IMR-90 (cell line): ENCODE measurements at regions not wholly inside any gene's neighbourhood (a gene's known extent, or its start where the extent isn't known, plus 50 kb on each side); places are given as distances from the start of the nearest gene placed in this dataset.

Source experiments
- ATAC-seq: fragments of 200-7000 bp; cut with Tn5 transposase; 2 replicates; pipeline ENCODE4 v1.9.1; 2020; ENCODE audit warnings: low read depth, mild to moderate bottlenecking, moderate library complexity
- BruUV-seq: library from RNA; stranded (reverse); fragments of 400-500 nt; replicated peaks from 2 replicates; lab custom pipeline; 2021; lab: Mats Ljungman, UMichigan
- CTCF ChIA-PET: fragments of 300-600 bp; formaldehyde crosslinking; extraction: SDS; loops from one replicate; lab custom pipeline; 2021; ENCODE audit warnings: antibody characterized with exemption; lab: Yijun Ruan, JAX
- POLR2A ChIA-PET: fragments of 300-600 bp; sonication (Branson Sonifier 250); formaldehyde crosslinking; loops from one replicate; lab custom pipeline; 2022; ENCODE audit warnings: antibody characterized with exemption; ENCODE audit not compliant: unreplicated experiment; lab: Charles Lee
- DNase-seq: peaks from one replicate; pipeline ENCODE4 v3.0.0; 2013
- H2AFZ ChIP-seq: replicated peaks from 2 replicates; pipeline ENCODE3; 2013; ENCODE audit warnings: low read length, mild to moderate bottlenecking; ENCODE audit not compliant: poor library complexity
- H2AK5ac ChIP-seq: 2 replicates; pipeline ENCODE4 v1.6.1; 2013; ENCODE audit warnings: low read depth, low read length, inconsistent platforms
- H2AK9ac ChIP-seq: replicated peaks from 2 replicates; pipeline ENCODE3; 2013; ENCODE audit warnings: mild to moderate bottlenecking, low read depth, low read length, moderate library complexity; ENCODE audit not compliant: poor library complexity
- H2BK120ac ChIP-seq: 2 replicates; pipeline ENCODE4 v1.6.1; 2013; ENCODE audit warnings: low read depth, low read length, inconsistent platforms
- H2BK15ac ChIP-seq: 3 replicates; pipeline ENCODE4 v1.6.1; 2013; ENCODE audit warnings: low read depth, low read length, inconsistent platforms
- H2BK20ac ChIP-seq: 2 replicates; pipeline ENCODE4 v1.6.1; 2013; ENCODE audit warnings: low read depth, mild to moderate bottlenecking, inconsistent platforms, low read length, moderate library complexity
- H2BK5ac ChIP-seq: 2 replicates; pipeline ENCODE4 v1.6.1; 2013; ENCODE audit warnings: mild to moderate bottlenecking, low read depth, low read length, inconsistent platforms; ENCODE audit not compliant: poor library complexity, severe bottlenecking
- H3K14ac ChIP-seq: replicated peaks from 2 replicates; pipeline ENCODE4 v1.6.1; 2013; ENCODE audit warnings: low read depth, low read length, inconsistent platforms
- H3K18ac ChIP-seq: 2 replicates; pipeline ENCODE4 v1.6.1; 2013; ENCODE audit warnings: low read depth, low read length, control low read depth
- H3K23ac ChIP-seq: 2 replicates; pipeline ENCODE4 v1.6.1; 2013; ENCODE audit warnings: low read depth, low read length, inconsistent platforms
- H3K27ac ChIP-seq: 2 replicates; pipeline ENCODE4 v1.5.1; 2013; ENCODE audit warnings: mild to moderate bottlenecking, control low read depth, low read length; ENCODE audit not compliant: insufficient read depth
- H3K27me3 ChIP-seq: 2 replicates; pipeline ENCODE4 v1.6.1; 2013; ENCODE audit warnings: low read length; ENCODE audit not compliant: control insufficient read depth, insufficient read depth
- H3K36me3 ChIP-seq: 2 replicates; pipeline ENCODE4 v1.6.1; 2013; ENCODE audit warnings: low read length, mixed read lengths; ENCODE audit not compliant: control insufficient read depth, insufficient read depth
- H3K4ac ChIP-seq: 2 replicates; pipeline ENCODE4 v1.6.1; 2013; ENCODE audit warnings: low read depth, low read length, inconsistent platforms
- H3K4me1 ChIP-seq: 2 replicates; pipeline ENCODE4 v1.6.1; 2013; ENCODE audit warnings: low read length, mixed read lengths; ENCODE audit not compliant: control insufficient read depth, insufficient read depth
- H3K4me2 ChIP-seq: 2 replicates; pipeline ENCODE4 v1.6.1; 2013; ENCODE audit warnings: low read depth, mild to moderate bottlenecking, control low read depth, low read length, moderate library complexity
- H3K4me3 ChIP-seq: 2 replicates; pipeline ENCODE4 v1.5.1; 2013; ENCODE audit warnings: low read depth, mild to moderate bottlenecking, control low read depth, low read length, moderate library complexity; ENCODE audit not compliant: insufficient read depth
- H3K56ac ChIP-seq: 2 replicates; pipeline ENCODE4 v1.6.1; 2013; ENCODE audit warnings: low read length, inconsistent platforms; ENCODE audit not compliant: insufficient read depth; ENCODE audit errors: extremely low read depth
- H3K79me1 ChIP-seq, 2 experiments: 2 replicates each; pipeline ENCODE4 v1.6.1; 2013; ENCODE audit warnings: low read length in 2 of 2, inconsistent platforms in 1 of 2, low read depth in 1 of 2
- H3K9ac ChIP-seq: 2 replicates; pipeline ENCODE4 v1.6.1; 2013; ENCODE audit warnings: low read depth, low read length, control low read depth
- H3K9me1 ChIP-seq: 2 replicates; pipeline ENCODE4 v1.6.1; 2013; ENCODE audit warnings: low read length, inconsistent platforms; ENCODE audit not compliant: insufficient read depth
- H3K9me3 ChIP-seq: 2 replicates; pipeline ENCODE4 v1.6.1; 2013; ENCODE audit warnings: low read length; ENCODE audit not compliant: control insufficient read depth, insufficient read depth
- H4K20me1 ChIP-seq: 2 replicates; pipeline ENCODE4 v1.6.1; 2013; ENCODE audit warnings: low read length, inconsistent platforms; ENCODE audit not compliant: insufficient read depth
- H4K5ac ChIP-seq: 2 replicates; pipeline ENCODE4 v1.6.1; 2013; ENCODE audit warnings: mild to moderate bottlenecking, low read depth, low read length, control low read depth
- H4K8ac ChIP-seq, 2 experiments: 2 replicates each; pipeline ENCODE4 v1.6.1; 2013; ENCODE audit warnings: low read depth in 2 of 2, low read length in 2 of 2, control low read depth in 1 of 2, inconsistent platforms in 1 of 2
- H4K91ac ChIP-seq: 2 replicates; pipeline ENCODE4 v1.6.1; 2013; ENCODE audit warnings: low read depth, low read length, inconsistent platforms; ENCODE audit not compliant: insufficient read depth
- BHLHE40 ChIP-seq: fragments of 150-350 bp; IDR thresholded peaks from 2 replicates; pipeline ENCODE4 v1.6.1; 2016; ENCODE audit warnings: mild to moderate bottlenecking, low read depth, low read length
- CEBPB ChIP-seq: IDR thresholded peaks from 2 replicates; pipeline ENCODE4 v1.6.1; 2012; ENCODE audit warnings: low read depth, low read length, improper control_type of control experiment
- CHD1 ChIP-seq: IDR thresholded peaks from 2 replicates; pipeline ENCODE4 v1.6.1; 2012; ENCODE audit warnings: low read depth, low read length, improper control_type of control experiment
- MAFK ChIP-seq: IDR thresholded peaks from 2 replicates; pipeline ENCODE4 v1.6.1; 2012; ENCODE audit warnings: low read depth, low read length, improper control_type of control experiment
- MAZ ChIP-seq: IDR thresholded peaks from 2 replicates; pipeline ENCODE4 v1.6.1; 2012; ENCODE audit warnings: low read depth, mild to moderate bottlenecking, low read length, improper control_type of control experiment, moderate library complexity, borderline replicate concordance
- POLR2A ChIP-seq: IDR thresholded peaks from 2 replicates; pipeline ENCODE4 v1.6.1; 2012; ENCODE audit warnings: mild to moderate bottlenecking, low read depth, low read length
- RAD21 ChIP-seq: IDR thresholded peaks from 2 replicates; pipeline ENCODE4 v1.6.1; 2012; ENCODE audit warnings: low read length, improper control_type of control experiment
- RCOR1 ChIP-seq: IDR thresholded peaks from 2 replicates; pipeline ENCODE4 v1.6.1; 2012; ENCODE audit warnings: mild to moderate bottlenecking, low read length, improper control_type of control experiment; ENCODE audit not compliant: insufficient replicate concordance
- SMC3 ChIP-seq: fragments of 150-350 bp; IDR thresholded peaks from 2 replicates; pipeline ENCODE4 v1.6.1; 2016; ENCODE audit warnings: low read depth, mild to moderate bottlenecking, antibody characterized with exemption, low read length, moderate library complexity
- WGBS, 2 experiments: methylation state at CpG; one replicate each; pipeline versions ENCODE4 v1.1.5 to v1.1.7; 2013; ENCODE audit warnings: missing lambda C conversion rate in 2 of 2; ENCODE audit not compliant: insufficient read length in 1 of 2; ENCODE audit errors: extremely low coverage in 2 of 2; 5-methylcytosine and 5-hydroxymethylcytosine counted together
- dilution Hi-C: fragments of 300-500 bp; cut with HindIII; formaldehyde crosslinking; loops from one replicate; pipeline ENCODE4 v1.14.3; 2018; ENCODE audit warnings: low sequenced_read_pairs; ENCODE audit not compliant: unreplicated experiment
- in situ Hi-C: fragments of 300-500 bp; cut with MboI; formaldehyde crosslinking; loops from 3 replicates; pipeline ENCODE4 v1.14.3; 2019; ENCODE audit warnings: low sequenced_read_pairs, inconsistent platforms, mixed read lengths
- intact Hi-C: fragments of 100-400 bp; cut with micrococcal nuclease; formaldehyde crosslinking; loops from 2 replicates; pipeline ENCODE4 v1.10.0; 2022
- TF ChIP-seq, protein P1 (sequence below): conservative IDR thresholded peaks from 2 replicates; pipeline ENCODE4 v1.5.1; 2012; ENCODE audit warnings: mild to moderate bottlenecking, low read depth, low read length, improper control_type of control experiment

DNA sequence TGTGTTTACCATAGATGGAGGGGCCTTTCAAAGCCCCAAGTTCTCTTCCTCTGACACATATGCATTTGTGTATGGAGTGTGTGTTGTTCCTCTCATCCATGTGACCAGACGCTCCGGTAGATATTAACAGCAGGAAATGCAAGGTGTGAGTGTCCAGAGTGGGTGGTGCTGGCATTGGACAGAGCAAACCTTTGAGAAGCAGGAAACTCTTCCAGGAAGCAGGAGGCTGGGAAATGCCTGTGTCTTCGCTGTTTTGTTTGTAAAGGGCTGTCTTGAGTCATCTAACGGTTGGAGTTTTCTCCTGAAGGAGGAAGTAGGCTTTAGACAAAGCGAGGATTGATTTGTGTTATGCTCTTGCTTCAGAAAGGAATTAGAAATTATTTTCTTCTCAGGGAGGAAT, 370.9 kb downstream of the PLK2 start:
- Histone ChIP-seq H3K9ac (no peak overlapping the region), H3K9me3 (no peaks in the 10 kb centered on the region), H3K18ac (no peak overlapping the region), H2AK9ac (no peak overlapping the region), H2BK20ac (no peak overlapping the region), H2BK120ac (no peak overlapping the region), H2AK5ac (no peak overlapping the region), H3K27ac (no peak overlapping the region), H3K56ac (no peak overlapping the region), H4K91ac (no peak overlapping the region), H3K9me1 (no peaks in the 10 kb centered on the region), H3K4me1 (no peaks in the 10 kb centered on the region), H4K5ac (no peak overlapping the region), H2BK5ac (no peak overlapping the region), H3K23ac (no peak overlapping the region), H3K14ac (no peak overlapping the region), H3K4ac (no peak overlapping the region), H4K8ac (no peak overlapping the region; a peak in 1 of 4 replicates), H3K4me3 (no peak overlapping the region), H3K36me3 (no peaks in the 10 kb centered on the region), H2AFZ (peak overlapping the region; percentile 63), H4K20me1 (no peaks in the 10 kb centered on the region), H3K4me2 (no peak overlapping the region), H3K79me1 (no peaks in the 10 kb centered on the region), H2BK15ac (no peak overlapping the region), H3K27me3 (no peaks in the 10 kb centered on the region)
- POLR2A ChIA-PET, result no interaction called here
- in situ Hi-C loops (no loop called here), dilution Hi-C loops (no loop called here), intact Hi-C loops (no loop called here)
- TF ChIP-seq CEBPB, result no peak
- TF ChIP-seq, protein P1, sequence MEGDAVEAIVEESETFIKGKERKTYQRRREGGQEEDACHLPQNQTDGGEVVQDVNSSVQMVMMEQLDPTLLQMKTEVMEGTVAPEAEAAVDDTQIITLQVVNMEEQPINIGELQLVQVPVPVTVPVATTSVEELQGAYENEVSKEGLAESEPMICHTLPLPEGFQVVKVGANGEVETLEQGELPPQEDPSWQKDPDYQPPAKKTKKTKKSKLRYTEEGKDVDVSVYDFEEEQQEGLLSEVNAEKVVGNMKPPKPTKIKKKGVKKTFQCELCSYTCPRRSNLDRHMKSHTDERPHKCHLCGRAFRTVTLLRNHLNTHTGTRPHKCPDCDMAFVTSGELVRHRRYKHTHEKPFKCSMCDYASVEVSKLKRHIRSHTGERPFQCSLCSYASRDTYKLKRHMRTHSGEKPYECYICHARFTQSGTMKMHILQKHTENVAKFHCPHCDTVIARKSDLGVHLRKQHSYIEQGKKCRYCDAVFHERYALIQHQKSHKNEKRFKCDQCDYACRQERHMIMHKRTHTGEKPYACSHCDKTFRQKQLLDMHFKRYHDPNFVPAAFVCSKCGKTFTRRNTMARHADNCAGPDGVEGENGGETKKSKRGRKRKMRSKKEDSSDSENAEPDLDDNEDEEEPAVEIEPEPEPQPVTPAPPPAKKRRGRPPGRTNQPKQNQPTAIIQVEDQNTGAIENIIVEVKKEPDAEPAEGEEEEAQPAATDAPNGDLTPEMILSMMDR, result no peak
- TF ChIP-seq MAFK, result no peak
- TF ChIP-seq BHLHE40, result no peak
- TF ChIP-seq RAD21, result no peak
- no peak for TF ChIP-seq POLR2A
- TF ChIP-seq MAZ, result no peak
- TF ChIP-seq CHD1, result no peak
- no peak for TF ChIP-seq RCOR1
- no peak for TF ChIP-seq SMC3
- BruUV-seq, result no TSS peak
- WGBS, 2 experiments, result no CpG with 5 or more reads among the region's 5 CpGs
- DNase-seq (no peak), ATAC-seq (no peak)
- CTCF ChIA-PET, result no interaction called here
